ENCODE measurements at regions not wholly inside any gene's neighbourhood (a gene's known extent, or its start where the extent isn't known, plus 50 kb on each side); places are given as distances from the start of the nearest gene placed in this dataset.

DNA sequence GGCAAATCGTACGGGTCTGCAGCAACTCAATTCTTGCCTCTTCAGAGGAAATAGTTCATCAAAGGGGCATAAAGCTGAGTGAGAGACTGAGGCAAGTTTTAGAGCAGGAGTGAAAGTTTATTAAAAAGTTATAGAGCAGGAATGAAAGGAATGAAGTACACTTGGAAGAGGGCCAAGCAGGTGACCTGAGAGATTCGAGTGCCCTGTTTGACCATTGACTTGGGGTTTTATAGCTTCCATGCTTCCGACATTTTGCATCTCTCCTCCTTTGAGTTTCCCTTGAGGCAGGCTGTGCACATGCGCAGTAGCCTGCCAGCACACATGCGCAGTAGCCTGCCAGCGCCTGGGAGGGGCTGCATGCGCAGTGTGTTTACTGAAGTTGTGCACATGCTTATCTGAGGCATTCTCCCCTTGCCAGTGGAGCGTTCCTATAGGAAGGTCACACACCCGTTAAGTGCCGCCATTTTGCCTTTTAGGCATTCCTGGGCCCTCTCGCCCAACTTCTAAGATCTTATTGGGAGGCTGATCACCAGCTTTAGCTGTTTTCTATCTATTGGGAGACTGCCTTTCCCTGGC, 265.5 kb upstream of the MGAT5 start:
- Mint-ChIP-seq H3K4me3 (ENCODE audit: unreplicated experiment) (no peak overlapping the region), H3K27me3 (ENCODE audit: insufficient read depth, unreplicated experiment) (peaks cover 3% of the 10 kb centered on the region), H3K9me3 (ENCODE audit: unreplicated experiment) (no peaks in the 10 kb centered on the region), H3K27ac (ENCODE audit: unreplicated experiment) (no peak overlapping the region), H3K4me1 (ENCODE audit: low read depth, unreplicated experiment) (peaks cover 9% of the 10 kb centered on the region), H3K36me3 (ENCODE audit: insufficient read depth, unreplicated experiment) (no peaks in the 10 kb centered on the region)
- Histone ChIP-seq H3K36me3 (ENCODE audit: control insufficient read depth, insufficient read depth, low read length) (no peaks in the 10 kb centered on the region), H3K9me3 (no peaks in the 10 kb centered on the region), H3K4me3 (ENCODE audit: low read depth, low read length) (no peak overlapping the region), H3K27me3 (replicated peaks; ENCODE audit: control insufficient read depth, insufficient read depth, low read length) (no peaks in the 10 kb centered on the region), H3K4me1 (peaks cover 8% of the 10 kb centered on the region; the same call in 1 of the 2 replicates)
- DNase-seq: no peak
- CTCF ChIA-PET: no interaction called here
- TF ChIP-seq, protein P1, sequence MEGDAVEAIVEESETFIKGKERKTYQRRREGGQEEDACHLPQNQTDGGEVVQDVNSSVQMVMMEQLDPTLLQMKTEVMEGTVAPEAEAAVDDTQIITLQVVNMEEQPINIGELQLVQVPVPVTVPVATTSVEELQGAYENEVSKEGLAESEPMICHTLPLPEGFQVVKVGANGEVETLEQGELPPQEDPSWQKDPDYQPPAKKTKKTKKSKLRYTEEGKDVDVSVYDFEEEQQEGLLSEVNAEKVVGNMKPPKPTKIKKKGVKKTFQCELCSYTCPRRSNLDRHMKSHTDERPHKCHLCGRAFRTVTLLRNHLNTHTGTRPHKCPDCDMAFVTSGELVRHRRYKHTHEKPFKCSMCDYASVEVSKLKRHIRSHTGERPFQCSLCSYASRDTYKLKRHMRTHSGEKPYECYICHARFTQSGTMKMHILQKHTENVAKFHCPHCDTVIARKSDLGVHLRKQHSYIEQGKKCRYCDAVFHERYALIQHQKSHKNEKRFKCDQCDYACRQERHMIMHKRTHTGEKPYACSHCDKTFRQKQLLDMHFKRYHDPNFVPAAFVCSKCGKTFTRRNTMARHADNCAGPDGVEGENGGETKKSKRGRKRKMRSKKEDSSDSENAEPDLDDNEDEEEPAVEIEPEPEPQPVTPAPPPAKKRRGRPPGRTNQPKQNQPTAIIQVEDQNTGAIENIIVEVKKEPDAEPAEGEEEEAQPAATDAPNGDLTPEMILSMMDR (IDR thresholded peaks at IDR 0.05; ENCODE audit: insufficient read depth in 1 of 2, low read depth in 1 of 2, low read length in 1 of 2, severe bottlenecking in 1 of 2, unreplicated experiment in 1 of 2): no peak
- intact Hi-C loops (cut with micrococcal nuclease; ENCODE audit: unreplicated experiment): no loop called here
- POLR2A ChIA-PET: no interaction called here
- BruUV-seq (replicated peaks): no TSS peak

GRCh38 chr2:133991606-133992168, 262.2 kb upstream of the MGAT5 start:
- BruUV-seq (replicated peaks): no TSS peak
- TF ChIP-seq, protein P1 (IDR thresholded peaks at IDR 0.05; ENCODE audit: insufficient read depth in 1 of 2, low read depth in 1 of 2, low read length in 1 of 2, severe bottlenecking in 1 of 2, unreplicated experiment in 1 of 2): no peak

DNA sequence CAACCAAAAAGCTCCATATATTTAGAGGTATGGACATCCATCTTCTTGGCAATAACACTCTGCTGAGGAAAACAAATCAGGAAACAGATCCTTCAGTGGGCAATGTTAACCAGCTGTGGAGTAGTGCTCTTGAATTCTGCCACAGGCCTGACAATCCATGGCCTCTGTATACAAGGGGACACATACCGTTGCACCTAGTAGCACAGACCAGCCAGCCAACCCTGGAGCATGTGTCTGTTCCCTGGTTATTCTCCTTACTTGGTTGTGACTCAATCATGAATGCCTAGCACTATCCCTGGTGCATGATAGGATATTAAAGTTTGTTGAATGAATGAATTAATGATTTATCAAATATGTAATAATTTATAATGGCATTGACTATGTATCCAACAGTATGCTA, 261.4 kb upstream of the MGAT5 start:
- Mint-ChIP-seq H3K27ac (ENCODE audit: unreplicated experiment) (no peak overlapping the region), H3K27me3 (ENCODE audit: insufficient read depth, unreplicated experiment) (peaks cover 8% of the 10 kb centered on the region), H3K36me3 (ENCODE audit: insufficient read depth, unreplicated experiment) (no peaks in the 10 kb centered on the region), H3K9me3 (ENCODE audit: unreplicated experiment) (no peaks in the 10 kb centered on the region), H3K4me1 (ENCODE audit: low read depth, unreplicated experiment) (no peaks in the 10 kb centered on the region), H3K4me3 (ENCODE audit: unreplicated experiment) (no peak overlapping the region)
- H3K4me3 ChIP-seq (ENCODE audit: low read depth, low read length): no peak overlapping the region
- no peaks in the 10 kb centered on the region for H3K36me3 ChIP-seq (ENCODE audit: control insufficient read depth, insufficient read depth, low read length)
- no peak for DNase-seq
- H3K4me1 ChIP-seq: no peaks in the 10 kb centered on the region
- BruUV-seq (replicated peaks): no TSS peak
- ChIA-PET POLR2A (no interaction called here), CTCF (no interaction called here)
- no peaks in the 10 kb centered on the region for H3K9me3 ChIP-seq
- intact Hi-C loops (cut with micrococcal nuclease; ENCODE audit: unreplicated experiment): no loop called here
- TF ChIP-seq, protein P1 (IDR thresholded peaks at IDR 0.05; ENCODE audit: insufficient read depth in 1 of 2, low read depth in 1 of 2, low read length in 1 of 2, severe bottlenecking in 1 of 2, unreplicated experiment in 1 of 2): no peak
- no peaks in the 10 kb centered on the region for H3K27me3 ChIP-seq (replicated peaks; ENCODE audit: control insufficient read depth, insufficient read depth, low read length)

More at GRCh38 chr2:133991606-133992168, 262.2 kb upstream of the MGAT5 start:
- Histone ChIP-seq H3K36me3 (ENCODE audit: control insufficient read depth, insufficient read depth, low read length) (no peaks in the 10 kb centered on the region), H3K4me1 (peaks cover 2% of the 10 kb centered on the region; the same call in 1 of the 2 replicates), H3K4me3 (ENCODE audit: low read depth, low read length) (no peak overlapping the region), H3K27me3 (replicated peaks; ENCODE audit: control insufficient read depth, insufficient read depth, low read length) (no peaks in the 10 kb centered on the region), H3K9me3 (no peaks in the 10 kb centered on the region)
- Mint-ChIP-seq H3K4me3 (ENCODE audit: unreplicated experiment) (no peak overlapping the region), H3K4me1 (ENCODE audit: low read depth, unreplicated experiment) (peaks cover 3% of the 10 kb centered on the region), H3K27me3 (ENCODE audit: insufficient read depth, unreplicated experiment) (peaks cover 8% of the 10 kb centered on the region), H3K27ac (ENCODE audit: unreplicated experiment) (no peak overlapping the region), H3K36me3 (ENCODE audit: insufficient read depth, unreplicated experiment) (no peaks in the 10 kb centered on the region), H3K9me3 (ENCODE audit: unreplicated experiment) (no peaks in the 10 kb centered on the region)
- DNase-seq: no peak
- CTCF ChIA-PET: no interaction called here
- intact Hi-C loops (cut with micrococcal nuclease; ENCODE audit: unreplicated experiment): no loop called here
- POLR2A ChIA-PET: no interaction called here
